ENCODE measurements at regions not wholly inside any gene's neighbourhood (a gene's known extent, or its start where the extent isn't known, plus 50 kb on each side); places are given as distances from the start of the nearest gene placed in this dataset.

DNA sequence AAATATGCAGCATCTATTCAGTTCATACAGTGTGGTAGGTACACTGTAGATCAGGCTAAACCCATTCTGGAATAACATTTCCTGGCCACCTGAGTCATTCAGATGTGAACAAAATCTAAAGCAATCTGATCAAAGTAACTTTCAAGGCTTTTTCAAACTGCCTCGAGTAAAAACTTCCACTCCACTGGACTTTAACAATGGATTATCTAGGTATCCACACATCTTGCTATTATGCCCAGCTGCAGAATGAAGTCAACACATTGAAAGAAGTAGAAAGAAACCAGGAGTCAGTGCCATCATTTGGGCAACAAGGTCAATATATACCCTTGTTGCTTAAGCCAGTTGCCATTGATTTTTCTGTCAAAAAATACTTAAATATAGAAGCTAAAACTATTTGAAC, 1352.6 kb upstream of the NUDT12 start:
- Histone ChIP-seq H3K4me1 (ENCODE audit: control insufficient read depth in 1 of 2, insufficient read depth in 2 of 2, low read depth in 1 of 2, low read length in 1 of 2) (no peaks in the 10 kb centered on the region; a peak in 2 of 4 replicates), H3K27ac (ENCODE audit: low read depth in 2 of 2, low read length in 1 of 2) (no peak overlapping the region; a peak in 1 of 4 replicates), H3K27me3 (ENCODE audit: insufficient read depth) (no peaks in the 10 kb centered on the region), H4K20me1 (ENCODE audit: insufficient read depth) (no peaks in the 10 kb centered on the region), H3K79me2 (ENCODE audit: insufficient read depth) (no peaks in the 10 kb centered on the region), H3K4me3 (ENCODE audit: low read depth in 2 of 2, low read length in 1 of 2) (no peak overlapping the region), H3K4me2 (no peak overlapping the region), H3K9me2 (no peaks in the 10 kb centered on the region), H3K9ac (no peak overlapping the region), H2AFZ (ENCODE audit: low read depth) (no peak overlapping the region), H3K36me3 (replicated peaks in 1 of 2; ENCODE audit: control insufficient read depth in 1 of 2, insufficient read depth in 2 of 2, low read length in 1 of 2) (no peaks in the 10 kb centered on the region), H3F3A (replicated peaks; ENCODE audit: insufficient read depth) (no peaks in the 10 kb centered on the region), H3K9me3 (no peaks in the 10 kb centered on the region)
- TF ChIP-seq YY1 (IDR thresholded peaks at IDR 0.05; ENCODE audit: low read depth) (no peak), JUND (IDR thresholded peaks at IDR 0.05) (no peak), MEF2A (IDR thresholded peaks at IDR 0.05; ENCODE audit: borderline replicate concordance, low read depth) (no peak), RCOR1 (IDR thresholded peaks at IDR 0.05; ENCODE audit: low read length) (no peak), EP300 (IDR thresholded peaks at IDR 0.05; ENCODE audit: borderline replicate concordance in 1 of 2, low read depth in 1 of 2, low read length in 1 of 2) (no peak), NFIC (IDR thresholded peaks at IDR 0.05; ENCODE audit: borderline replicate concordance) (no peak), TEAD4 (IDR thresholded peaks at IDR 0.05; ENCODE audit: borderline replicate concordance, insufficient read depth) (no peak), TCF12 (IDR thresholded peaks at IDR 0.05) (no peak), POLR2AphosphoS5 (IDR thresholded peaks at IDR 0.05; ENCODE audit: low read depth, low read length) (no peak), NRF1 (IDR thresholded peaks at IDR 0.05; ENCODE audit: low read depth, low read length) (no peak)
- TF ChIP-seq, protein P1, sequence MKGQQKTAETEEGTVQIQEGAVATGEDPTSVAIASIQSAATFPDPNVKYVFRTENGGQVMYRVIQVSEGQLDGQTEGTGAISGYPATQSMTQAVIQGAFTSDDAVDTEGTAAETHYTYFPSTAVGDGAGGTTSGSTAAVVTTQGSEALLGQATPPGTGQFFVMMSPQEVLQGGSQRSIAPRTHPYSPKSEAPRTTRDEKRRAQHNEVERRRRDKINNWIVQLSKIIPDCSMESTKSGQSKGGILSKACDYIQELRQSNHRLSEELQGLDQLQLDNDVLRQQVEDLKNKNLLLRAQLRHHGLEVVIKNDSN (IDR thresholded peaks at IDR 0.05; ENCODE audit: borderline replicate concordance, low read depth) = no peak
- TF ChIP-seq, protein P2, sequence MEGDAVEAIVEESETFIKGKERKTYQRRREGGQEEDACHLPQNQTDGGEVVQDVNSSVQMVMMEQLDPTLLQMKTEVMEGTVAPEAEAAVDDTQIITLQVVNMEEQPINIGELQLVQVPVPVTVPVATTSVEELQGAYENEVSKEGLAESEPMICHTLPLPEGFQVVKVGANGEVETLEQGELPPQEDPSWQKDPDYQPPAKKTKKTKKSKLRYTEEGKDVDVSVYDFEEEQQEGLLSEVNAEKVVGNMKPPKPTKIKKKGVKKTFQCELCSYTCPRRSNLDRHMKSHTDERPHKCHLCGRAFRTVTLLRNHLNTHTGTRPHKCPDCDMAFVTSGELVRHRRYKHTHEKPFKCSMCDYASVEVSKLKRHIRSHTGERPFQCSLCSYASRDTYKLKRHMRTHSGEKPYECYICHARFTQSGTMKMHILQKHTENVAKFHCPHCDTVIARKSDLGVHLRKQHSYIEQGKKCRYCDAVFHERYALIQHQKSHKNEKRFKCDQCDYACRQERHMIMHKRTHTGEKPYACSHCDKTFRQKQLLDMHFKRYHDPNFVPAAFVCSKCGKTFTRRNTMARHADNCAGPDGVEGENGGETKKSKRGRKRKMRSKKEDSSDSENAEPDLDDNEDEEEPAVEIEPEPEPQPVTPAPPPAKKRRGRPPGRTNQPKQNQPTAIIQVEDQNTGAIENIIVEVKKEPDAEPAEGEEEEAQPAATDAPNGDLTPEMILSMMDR (IDR thresholded peaks at IDR 0.05) = no peak
- TF ChIP-seq, protein P3, sequence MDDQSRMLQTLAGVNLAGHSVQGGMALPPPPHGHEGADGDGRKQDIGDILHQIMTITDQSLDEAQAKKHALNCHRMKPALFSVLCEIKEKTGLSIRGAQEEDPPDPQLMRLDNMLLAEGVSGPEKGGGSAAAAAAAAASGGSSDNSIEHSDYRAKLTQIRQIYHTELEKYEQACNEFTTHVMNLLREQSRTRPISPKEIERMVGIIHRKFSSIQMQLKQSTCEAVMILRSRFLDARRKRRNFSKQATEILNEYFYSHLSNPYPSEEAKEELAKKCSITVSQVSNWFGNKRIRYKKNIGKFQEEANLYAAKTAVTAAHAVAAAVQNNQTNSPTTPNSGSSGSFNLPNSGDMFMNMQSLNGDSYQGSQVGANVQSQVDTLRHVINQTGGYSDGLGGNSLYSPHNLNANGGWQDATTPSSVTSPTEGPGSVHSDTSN (IDR thresholded peaks at IDR 0.05) = no peak
- DNase-seq = no peak
- ChIA-PET CTCF (interaction anchor here (1.0 kb wide), 1 partner anchor 11 kb away, joined by 3 read pairs; no protein-coding TSS in a partner anchor), POLR2A (no interaction called here)
- 55% methylated on average over 1 of the region's 1 CpG for WGBS (ENCODE audit: low lambda C conversion rate)

GRCh38 chr5:104914536-104915070, 1352.0 kb upstream of the NUDT12 start:
- TF ChIP-seq, protein P2 (IDR thresholded peaks at IDR 0.05) = no peak
- no peak for TF ChIP-seq SIN3A (IDR thresholded peaks at IDR 0.05; ENCODE audit: borderline replicate concordance, low read depth, low read length)
- TF ChIP-seq, protein P3 (IDR thresholded peaks at IDR 0.05) = no peak
- CTCF ChIA-PET = no interaction called here

More at GRCh38 chr5:104914536-104915070, 1352.0 kb upstream of the NUDT12 start:
- POLR2A ChIA-PET = no interaction called here
- Histone ChIP-seq H3K9me2 (no peaks in the 10 kb centered on the region), H3F3A (replicated peaks; ENCODE audit: insufficient read depth) (no peaks in the 10 kb centered on the region), H3K79me2 (ENCODE audit: insufficient read depth) (no peaks in the 10 kb centered on the region), H3K9ac (no peak overlapping the region), H3K9me3 (no peaks in the 10 kb centered on the region), H4K20me1 (ENCODE audit: insufficient read depth) (no peaks in the 10 kb centered on the region), H3K27ac (ENCODE audit: low read depth in 2 of 2, low read length in 1 of 2) (peak overlapping the region in 1 of 2 experiments; percentile 87; a peak in 1 of 4 replicates), H3K4me3 (ENCODE audit: low read depth in 2 of 2, low read length in 1 of 2) (no peak overlapping the region), H3K4me2 (no peak overlapping the region), H2AFZ (ENCODE audit: low read depth) (no peak overlapping the region), H3K27me3 (ENCODE audit: insufficient read depth) (no peaks in the 10 kb centered on the region), H3K4me1 (ENCODE audit: control insufficient read depth in 1 of 2, insufficient read depth in 2 of 2, low read depth in 1 of 2, low read length in 1 of 2) (no peaks in the 10 kb centered on the region; a peak in 2 of 4 replicates), H3K36me3 (replicated peaks in 1 of 2; ENCODE audit: control insufficient read depth in 1 of 2, insufficient read depth in 2 of 2, low read length in 1 of 2) (no peaks in the 10 kb centered on the region)
- WGBS (ENCODE audit: low lambda C conversion rate) = 64% methylated on average over 2 of the region's 2 CpGs
- no peak for DNase-seq
